Naive thymus-derived CD4-positive, alpha-beta T cell (primary cell): ENCODE measurements at regions not wholly inside any gene's neighbourhood (a gene's known extent, or its start where the extent isn't known, plus 50 kb on each side); places are given as distances from the start of the nearest gene placed in this dataset.

Experiments
- ATAC-seq: fragments of 150-1000 bp; cut with Tn5 transposase; 2 replicates; pipeline ENCODE4 v1.10.0; 2021; ENCODE audit warnings: mild to moderate bottlenecking, moderate library complexity
- CTCF ChIA-PET: fragments of 350-600 bp; sonication (Branson Sonifier 250); formaldehyde crosslinking; loops from one replicate; lab custom pipeline; 2021; ENCODE audit warnings: antibody characterized with exemption; lab: Charles Lee
- POLR2A ChIA-PET: fragments of 350-600 bp; sonication (Branson Sonifier 250); formaldehyde crosslinking; loops from one replicate; lab custom pipeline; 2021; ENCODE audit warnings: antibody characterized with exemption, inconsistent platforms; lab: Charles Lee
- DNase-seq, 9 donors: peaks; one replicate each; pipeline versions ENCODE4 v3.0.0 to v3.0.0-alpha.2; 2020 to 2022; ENCODE audit warnings: mixed read lengths in 1 of 9
- H3K27ac ChIP-seq: one replicate; pipeline ENCODE4 v1.7.0; 2013; ENCODE audit warnings: mild to moderate bottlenecking, low read depth, low read length, moderate library complexity
- H3K27me3 ChIP-seq, 2 donors: one replicate each; pipeline ENCODE4 v1.7.0; 2013; ENCODE audit warnings: low read length in 2 of 2, mild to moderate bottlenecking in 2 of 2, moderate library complexity in 2 of 2; ENCODE audit not compliant: control insufficient read depth in 2 of 2, insufficient read depth in 2 of 2
- H3K36me3 ChIP-seq, 3 experiments: 1 replicate in 2 of 3; 2 replicates in 1 of 3; pipeline ENCODE4 v1.7.0; 2013; ENCODE audit warnings: low read length in 3 of 3, mild to moderate bottlenecking in 3 of 3, moderate library complexity in 1 of 3; ENCODE audit not compliant: insufficient read depth in 3 of 3, control insufficient read depth in 2 of 3
- H3K4me1 ChIP-seq, 2 donors: one replicate each; pipeline ENCODE4 v1.7.0; 2013; ENCODE audit warnings: low read length in 2 of 2, mild to moderate bottlenecking in 2 of 2, moderate library complexity in 1 of 2; ENCODE audit not compliant: control insufficient read depth in 2 of 2, insufficient read depth in 2 of 2
- H3K4me3 ChIP-seq: 2 replicates; pipeline ENCODE4 v1.7.0; 2013; ENCODE audit warnings: mild to moderate bottlenecking, low read length
- H3K9me3 ChIP-seq, 3 experiments: 1 replicate in 2 of 3; 2 replicates in 1 of 3; pipeline ENCODE4 v1.7.0; 2013; ENCODE audit warnings: low read length in 3 of 3; ENCODE audit not compliant: control insufficient read depth in 2 of 3
- H3K27ac Mint-ChIP-seq, 9 donors: one replicate each; pipeline ENCODE4 v1.8.0; 2020 to 2022; ENCODE audit warnings: mixed read lengths in 9 of 9, mild to moderate bottlenecking in 8 of 9, moderate library complexity in 5 of 9, inconsistent platforms in 2 of 9
- H3K27me3 Mint-ChIP-seq, 5 donors: one replicate each; pipeline ENCODE4 v1.8.0; 2021 to 2022; ENCODE audit warnings: mixed read lengths in 5 of 5, mild to moderate bottlenecking in 1 of 5
- H3K36me3 Mint-ChIP-seq, 5 donors: one replicate each; pipeline ENCODE4 v1.8.0; 2020 to 2022; ENCODE audit warnings: mixed read lengths in 5 of 5, mild to moderate bottlenecking in 3 of 5, inconsistent platforms in 1 of 5
- H3K4me1 Mint-ChIP-seq, 7 donors: one replicate each; pipeline ENCODE4 v1.8.0; 2020 to 2022; ENCODE audit warnings: mixed read lengths in 7 of 7, mild to moderate bottlenecking in 3 of 7, inconsistent platforms in 1 of 7
- H3K4me3 Mint-ChIP-seq, 10 donors: one replicate each; pipeline ENCODE4 v1.8.0; 2020 to 2022; ENCODE audit warnings: mild to moderate bottlenecking in 10 of 10, mixed read lengths in 10 of 10, moderate library complexity in 6 of 10, inconsistent platforms in 2 of 10
- H3K9me3 Mint-ChIP-seq, 11 donors: one replicate each; pipeline ENCODE4 v1.8.0; 2020 to 2022; ENCODE audit warnings: mixed read lengths in 11 of 11, mild to moderate bottlenecking in 4 of 11, inconsistent platforms in 1 of 11, moderate library complexity in 1 of 11
- intact Hi-C, 2 donors: fragments of 100-400 bp; cut with micrococcal nuclease; formaldehyde crosslinking; loops; one replicate each; pipeline ENCODE4 v1.15.1; 2023

DNA sequence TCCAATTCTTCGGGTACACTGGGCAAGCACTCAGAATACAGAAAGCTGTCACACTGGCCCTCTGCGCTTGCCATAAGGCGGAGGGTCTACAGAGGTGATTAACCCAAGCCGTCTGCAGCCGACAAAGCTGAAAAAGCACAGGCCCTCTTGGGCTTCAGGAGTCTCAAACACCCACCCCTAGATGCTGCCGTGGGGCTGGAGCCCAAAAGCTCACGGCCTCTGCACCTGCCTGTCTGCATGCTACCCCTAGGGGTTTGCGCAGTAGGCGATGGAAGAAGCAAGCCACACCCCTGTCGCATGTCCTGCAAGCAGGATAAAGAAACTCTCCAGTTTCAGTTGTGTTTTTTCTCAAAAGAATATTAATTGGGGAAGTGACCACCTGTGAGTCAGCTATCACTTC lies 118.8 kb upstream of the PLEKHA5 start:
- Histone ChIP-seq H3K27ac (no peak overlapping the region), H3K4me1 (no peaks in the 10 kb centered on the region), H3K9me3 (no peaks in the 10 kb centered on the region), H3K4me3 (no peak overlapping the region), H3K27me3 (no peaks in the 10 kb centered on the region), H3K36me3 (no peaks in the 10 kb centered on the region)
- peaks cover 0 to 5% (median 0%) of the 10 kb centered on the region in 11 donors for H3K9me3 Mint-ChIP-seq
- no peaks in the 10 kb centered on the region for H3K4me1 Mint-ChIP-seq
- ATAC-seq = no peak
- H3K36me3 Mint-ChIP-seq = no peaks in the 10 kb centered on the region
- no peak overlapping the region for H3K27ac Mint-ChIP-seq
- no peak for DNase-seq
- CTCF ChIA-PET = no interaction called here
- intact Hi-C loops = no loop called here
- H3K4me3 Mint-ChIP-seq = no peak overlapping the region
- H3K27me3 Mint-ChIP-seq = peaks cover 0 to 4% (median 0%) of the 10 kb centered on the region in 5 donors
- POLR2A ChIA-PET = no interaction called here

DNA sequence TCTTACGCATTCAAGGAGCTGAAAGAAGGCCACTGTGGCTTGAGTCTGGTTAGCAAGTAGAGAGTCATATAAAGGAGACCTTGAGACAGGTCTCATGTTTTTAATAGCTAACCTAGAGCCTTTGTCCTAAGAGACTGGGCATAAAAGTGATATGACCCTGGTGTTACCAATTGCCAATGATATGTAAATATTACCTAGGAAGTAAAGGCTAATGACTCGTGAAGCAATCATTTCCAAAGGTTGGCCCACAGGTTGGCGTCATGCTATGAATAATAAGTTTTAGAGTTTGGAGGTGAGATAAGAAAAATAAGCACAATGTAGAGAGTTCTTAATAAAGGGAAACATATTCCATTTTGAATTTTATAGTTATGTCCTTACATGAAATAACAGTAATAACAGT lies 116.6 kb upstream of the PLEKHA5 start:
- no peaks in the 10 kb centered on the region for H3K4me1 ChIP-seq
- no peaks in the 10 kb centered on the region for H3K36me3 ChIP-seq
- ChIA-PET POLR2A (no interaction called here), CTCF (no interaction called here)
- ATAC-seq (no peak), DNase-seq (no peak)
- peaks cover 0 to 5% (median 1%) of the 10 kb centered on the region in 11 donors for H3K9me3 Mint-ChIP-seq
- no peaks in the 10 kb centered on the region for H3K4me1 Mint-ChIP-seq
- no peak overlapping the region for H3K4me3 Mint-ChIP-seq
- H3K36me3 Mint-ChIP-seq = no peaks in the 10 kb centered on the region
- H3K27ac Mint-ChIP-seq = no peak overlapping the region
- H3K27ac ChIP-seq = no peak overlapping the region
- no peaks in the 10 kb centered on the region for H3K9me3 ChIP-seq
- peaks cover 0 to 4% (median 0%) of the 10 kb centered on the region in 5 donors for H3K27me3 Mint-ChIP-seq
- intact Hi-C loops = no loop called here
- H3K4me3 ChIP-seq = no peak overlapping the region
- no peaks in the 10 kb centered on the region for H3K27me3 ChIP-seq

DNA sequence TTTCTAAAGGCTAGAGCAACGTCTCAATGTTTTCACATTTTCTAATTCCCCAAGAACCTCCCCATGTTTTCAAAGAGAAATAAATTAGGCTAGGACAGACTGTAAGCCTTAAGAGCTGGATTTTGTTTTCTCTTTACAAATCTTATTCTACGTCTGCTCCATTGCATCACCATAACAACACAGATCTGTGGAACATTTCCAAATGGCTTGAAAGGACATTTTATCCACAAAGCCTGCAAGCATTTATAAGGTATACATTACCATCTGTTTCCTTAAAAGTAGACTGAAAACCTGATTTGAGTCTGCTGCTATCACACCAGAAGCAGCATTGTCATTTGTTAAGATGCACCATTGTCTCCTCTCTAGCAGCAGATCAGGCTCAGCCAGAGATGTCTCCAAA lies 115.3 kb upstream of the PLEKHA5 start:
- CTCF ChIA-PET = interaction anchor here (0.6 kb wide), 1 partner anchor 23 kb away, joined by 3 read pairs; no protein-coding TSS in a partner anchor
- Histone ChIP-seq H3K9me3 (no peaks in the 10 kb centered on the region), H3K4me1 (no peaks in the 10 kb centered on the region), H3K4me3 (no peak overlapping the region), H3K27ac (no peak overlapping the region), H3K36me3 (no peaks in the 10 kb centered on the region), H3K27me3 (no peaks in the 10 kb centered on the region)
- intact Hi-C loops = no loop called here
- DNase-seq = no peak
- Mint-ChIP-seq H3K4me1 (no peaks in the 10 kb centered on the region), H3K27me3 (peaks cover 0 to 11% (median 0%) of the 10 kb centered on the region in 5 donors), H3K9me3 (peaks cover 0 to 11% (median 1%) of the 10 kb centered on the region in 11 donors), H3K27ac (no peak overlapping the region), H3K4me3 (no peak overlapping the region), H3K36me3 (no peaks in the 10 kb centered on the region)
- ATAC-seq = no peak
- POLR2A ChIA-PET = no interaction called here

DNA sequence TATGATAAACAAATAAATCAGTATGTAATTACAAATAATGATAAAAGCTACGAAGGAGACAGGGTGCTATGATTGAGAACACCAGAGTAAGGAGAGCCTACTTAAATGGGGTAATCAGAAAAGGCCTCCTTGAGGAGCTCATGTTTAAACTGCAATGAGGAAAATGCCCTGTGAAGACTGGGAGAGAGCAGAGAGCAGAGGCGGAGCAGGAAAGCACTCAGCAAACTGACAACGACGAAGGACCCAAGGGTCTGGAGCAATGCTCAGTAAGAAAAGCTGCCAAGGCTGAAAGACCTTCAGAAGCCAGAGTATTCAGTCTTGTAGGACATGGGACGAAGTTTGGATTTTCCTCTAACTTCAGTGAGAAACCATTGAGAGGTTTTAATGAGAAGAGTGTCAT lies 114.2 kb upstream of the PLEKHA5 start:
- Histone ChIP-seq H3K4me1 (no peaks in the 10 kb centered on the region), H3K9me3 (no peaks in the 10 kb centered on the region), H3K4me3 (no peak overlapping the region), H3K27ac (no peak overlapping the region), H3K27me3 (no peaks in the 10 kb centered on the region), H3K36me3 (no peaks in the 10 kb centered on the region)
- H3K36me3 Mint-ChIP-seq = no peaks in the 10 kb centered on the region
- H3K27ac Mint-ChIP-seq = no peak overlapping the region
- H3K27me3 Mint-ChIP-seq = peaks cover 0 to 11% (median 0%) of the 10 kb centered on the region in 5 donors
- ChIA-PET POLR2A (no interaction called here), CTCF (no interaction called here)
- peaks cover 0 to 11% (median 1%) of the 10 kb centered on the region in 11 donors for H3K9me3 Mint-ChIP-seq
- DNase-seq = no peak
- no peaks in the 10 kb centered on the region for H3K4me1 Mint-ChIP-seq
- no peak for ATAC-seq
- intact Hi-C loops = no loop called here
- no peak overlapping the region for H3K4me3 Mint-ChIP-seq

DNA sequence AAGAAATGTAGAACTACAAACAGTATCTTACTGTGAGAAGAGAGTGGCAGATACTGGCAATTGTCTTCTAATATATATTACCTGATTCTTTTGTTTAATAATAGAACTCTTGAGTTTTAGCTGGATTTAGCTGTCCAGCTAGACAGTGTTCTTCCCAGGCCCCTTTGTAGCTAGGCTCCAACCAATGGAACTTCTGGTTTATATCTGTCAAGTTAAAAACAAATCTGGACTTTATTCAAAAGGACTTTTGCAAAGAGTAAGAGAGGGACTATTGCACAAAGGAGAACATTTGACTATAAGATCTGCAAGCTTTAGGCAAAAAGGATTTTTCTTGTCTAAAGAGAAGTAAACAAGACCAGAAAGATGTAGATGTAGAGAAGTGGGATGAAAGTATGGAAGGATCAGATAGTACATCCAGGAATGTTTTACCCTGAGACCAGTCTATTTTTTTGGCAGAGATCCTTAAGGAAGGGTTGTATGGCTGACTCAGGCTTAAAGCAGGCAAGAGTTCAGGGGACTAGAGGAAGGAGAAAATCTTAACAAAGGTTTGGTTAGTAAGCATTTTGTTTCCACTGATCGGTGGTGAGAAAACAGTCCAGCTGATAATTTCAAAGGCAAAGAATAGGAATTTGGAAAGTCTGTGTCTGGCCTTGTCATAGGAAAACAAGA lies 111.1 kb upstream of the PLEKHA5 start:
- H3K4me3 Mint-ChIP-seq = no peak overlapping the region
- H3K27me3 ChIP-seq = no peaks in the 10 kb centered on the region
- no peaks in the 10 kb centered on the region for H3K9me3 ChIP-seq
- no peak for DNase-seq
- H3K4me1 ChIP-seq = no peaks in the 10 kb centered on the region
- H3K9me3 Mint-ChIP-seq = peaks cover 0 to 11% (median 0%) of the 10 kb centered on the region in 11 donors
- H3K36me3 Mint-ChIP-seq = no peaks in the 10 kb centered on the region
- no peak overlapping the region for H3K27ac Mint-ChIP-seq
- H3K36me3 ChIP-seq = no peaks in the 10 kb centered on the region
- intact Hi-C loops = no loop called here
- ChIA-PET CTCF (no interaction called here), POLR2A (no interaction called here)
- no peaks in the 10 kb centered on the region for H3K4me1 Mint-ChIP-seq
- no peak overlapping the region for H3K4me3 ChIP-seq
- H3K27ac ChIP-seq = no peak overlapping the region
- H3K27me3 Mint-ChIP-seq = peaks cover 0 to 6% (median 0%) of the 10 kb centered on the region in 5 donors
- no peak for ATAC-seq

DNA sequence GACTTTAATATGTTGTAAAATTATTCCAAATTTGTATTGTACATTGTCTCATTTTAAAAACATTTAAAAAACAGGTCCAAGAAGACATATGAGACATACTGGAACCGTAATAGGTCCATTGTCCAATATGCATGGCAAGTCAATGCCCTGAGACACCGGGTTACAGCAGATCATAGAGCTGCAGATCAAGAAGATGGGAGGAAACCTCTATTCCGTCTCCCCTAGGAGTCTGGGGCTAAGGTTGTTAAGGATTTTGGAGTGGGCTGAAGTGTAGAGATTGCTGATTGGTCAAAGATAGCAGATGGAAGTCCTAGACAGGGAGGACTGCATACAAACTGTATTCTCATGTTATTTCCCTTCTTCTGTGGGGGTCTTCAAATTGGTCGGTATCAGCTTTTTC lies 108.3 kb upstream of the PLEKHA5 start:
- DNase-seq = no peak
- Mint-ChIP-seq H3K27me3 (peaks cover 0 to 6% (median 0%) of the 10 kb centered on the region in 5 donors), H3K4me1 (no peaks in the 10 kb centered on the region), H3K4me3 (no peak overlapping the region), H3K36me3 (no peaks in the 10 kb centered on the region), H3K9me3 (peaks cover 0 to 7% (median 0%) of the 10 kb centered on the region in 11 donors), H3K27ac (no peak overlapping the region)
- Histone ChIP-seq H3K9me3 (no peaks in the 10 kb centered on the region), H3K4me3 (no peak overlapping the region), H3K36me3 (no peaks in the 10 kb centered on the region), H3K27me3 (no peaks in the 10 kb centered on the region), H3K27ac (no peak overlapping the region), H3K4me1 (no peaks in the 10 kb centered on the region)
- intact Hi-C loops = no loop called here
- POLR2A ChIA-PET = no interaction called here
- CTCF ChIA-PET = no interaction called here
- ATAC-seq = no peak

DNA sequence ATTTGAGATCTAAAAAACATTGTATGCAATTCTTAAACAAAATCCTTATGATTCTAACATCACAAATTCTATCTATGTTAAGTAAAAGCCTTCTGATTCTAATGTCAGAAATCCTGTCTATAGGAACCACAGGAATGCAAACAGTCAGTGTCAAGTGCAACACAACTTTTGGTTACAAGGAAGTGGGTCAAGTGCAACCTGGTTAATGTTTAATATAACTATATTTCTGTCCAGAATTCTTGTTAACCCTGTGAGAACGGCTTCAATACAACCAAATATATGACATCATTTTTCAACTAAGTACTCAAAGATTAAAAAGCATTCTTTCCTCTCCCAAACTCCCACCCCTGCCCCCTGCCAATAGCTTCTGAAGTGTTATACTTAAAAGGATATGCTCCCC lies 107.9 kb upstream of the PLEKHA5 start:
- Mint-ChIP-seq H3K4me1 (no peaks in the 10 kb centered on the region), H3K36me3 (no peaks in the 10 kb centered on the region), H3K27ac (no peak overlapping the region), H3K4me3 (no peak overlapping the region), H3K9me3 (peaks cover 0 to 7% (median 0%) of the 10 kb centered on the region in 11 donors), H3K27me3 (peaks cover 0 to 6% (median 0%) of the 10 kb centered on the region in 5 donors)
- H3K4me1 ChIP-seq = no peaks in the 10 kb centered on the region
- intact Hi-C loops = no loop called here
- ChIA-PET CTCF (no interaction called here), POLR2A (no interaction called here)
- H3K27me3 ChIP-seq = no peaks in the 10 kb centered on the region
- H3K36me3 ChIP-seq = no peaks in the 10 kb centered on the region
- ATAC-seq (no peak), DNase-seq (no peak)
- no peak overlapping the region for H3K4me3 ChIP-seq
- no peak overlapping the region for H3K27ac ChIP-seq
- no peaks in the 10 kb centered on the region for H3K9me3 ChIP-seq
